ENCODE measurements at regions not wholly inside any gene's neighbourhood (a gene's known extent, or its start where the extent isn't known, plus 50 kb on each side); places are given as distances from the start of the nearest gene placed in this dataset.
A peak's percentile ranks its signal among the peaks of the same experiment; 100 is the strongest.

DNA sequence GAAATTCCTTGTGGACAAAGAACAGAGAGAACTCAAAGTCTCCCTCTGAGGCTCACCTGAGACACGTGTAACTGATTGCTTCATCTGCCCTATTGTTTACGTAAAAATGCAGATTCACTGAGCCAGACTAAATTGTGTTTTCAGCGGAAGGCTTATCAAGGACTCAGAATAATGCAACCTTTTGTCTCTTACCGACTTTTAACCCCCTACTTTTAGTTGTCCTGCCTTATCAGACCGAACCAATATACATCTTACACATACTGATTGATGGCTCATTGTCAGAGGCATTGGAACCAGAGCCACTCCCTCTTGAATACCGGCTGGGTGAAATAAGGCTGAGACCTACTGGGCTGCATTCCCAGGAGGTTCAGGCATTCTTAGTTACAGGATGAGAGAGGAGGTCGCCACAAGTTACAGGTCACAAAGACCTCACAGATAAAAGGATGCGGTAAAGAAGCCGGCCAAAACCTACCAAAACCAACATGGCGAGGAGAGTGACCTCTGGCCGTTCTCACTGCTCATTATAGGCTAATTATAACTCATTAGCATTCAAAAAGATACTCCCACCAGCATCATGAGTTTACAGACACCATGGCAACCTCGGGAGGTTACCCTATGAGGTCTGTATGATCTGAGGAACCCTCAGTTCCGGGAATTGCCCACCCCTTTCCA is 95.5 kb upstream of the ZNF184 start:
- peaks cover 10% of the 10 kb centered on the region for H3K4me1 Mint-ChIP-seq
- TF ChIP-seq, protein P1, sequence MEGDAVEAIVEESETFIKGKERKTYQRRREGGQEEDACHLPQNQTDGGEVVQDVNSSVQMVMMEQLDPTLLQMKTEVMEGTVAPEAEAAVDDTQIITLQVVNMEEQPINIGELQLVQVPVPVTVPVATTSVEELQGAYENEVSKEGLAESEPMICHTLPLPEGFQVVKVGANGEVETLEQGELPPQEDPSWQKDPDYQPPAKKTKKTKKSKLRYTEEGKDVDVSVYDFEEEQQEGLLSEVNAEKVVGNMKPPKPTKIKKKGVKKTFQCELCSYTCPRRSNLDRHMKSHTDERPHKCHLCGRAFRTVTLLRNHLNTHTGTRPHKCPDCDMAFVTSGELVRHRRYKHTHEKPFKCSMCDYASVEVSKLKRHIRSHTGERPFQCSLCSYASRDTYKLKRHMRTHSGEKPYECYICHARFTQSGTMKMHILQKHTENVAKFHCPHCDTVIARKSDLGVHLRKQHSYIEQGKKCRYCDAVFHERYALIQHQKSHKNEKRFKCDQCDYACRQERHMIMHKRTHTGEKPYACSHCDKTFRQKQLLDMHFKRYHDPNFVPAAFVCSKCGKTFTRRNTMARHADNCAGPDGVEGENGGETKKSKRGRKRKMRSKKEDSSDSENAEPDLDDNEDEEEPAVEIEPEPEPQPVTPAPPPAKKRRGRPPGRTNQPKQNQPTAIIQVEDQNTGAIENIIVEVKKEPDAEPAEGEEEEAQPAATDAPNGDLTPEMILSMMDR (conservative IDR thresholded peaks at IDR 0.05), result no peak
- no peak overlapping the region for H3K27ac Mint-ChIP-seq (ENCODE audit: unreplicated experiment)
- no peaks in the 10 kb centered on the region for H3K36me3 Mint-ChIP-seq (ENCODE audit: low read depth)
- peaks cover 73% of the 10 kb centered on the region for H3K27me3 Mint-ChIP-seq (ENCODE audit: low read depth)
- no peaks in the 10 kb centered on the region for H3K9me3 Mint-ChIP-seq
- no peak overlapping the region for H3K4me3 Mint-ChIP-seq
- DNase-seq (ENCODE audit: low read depth, low spot score), result no peak

DNA sequence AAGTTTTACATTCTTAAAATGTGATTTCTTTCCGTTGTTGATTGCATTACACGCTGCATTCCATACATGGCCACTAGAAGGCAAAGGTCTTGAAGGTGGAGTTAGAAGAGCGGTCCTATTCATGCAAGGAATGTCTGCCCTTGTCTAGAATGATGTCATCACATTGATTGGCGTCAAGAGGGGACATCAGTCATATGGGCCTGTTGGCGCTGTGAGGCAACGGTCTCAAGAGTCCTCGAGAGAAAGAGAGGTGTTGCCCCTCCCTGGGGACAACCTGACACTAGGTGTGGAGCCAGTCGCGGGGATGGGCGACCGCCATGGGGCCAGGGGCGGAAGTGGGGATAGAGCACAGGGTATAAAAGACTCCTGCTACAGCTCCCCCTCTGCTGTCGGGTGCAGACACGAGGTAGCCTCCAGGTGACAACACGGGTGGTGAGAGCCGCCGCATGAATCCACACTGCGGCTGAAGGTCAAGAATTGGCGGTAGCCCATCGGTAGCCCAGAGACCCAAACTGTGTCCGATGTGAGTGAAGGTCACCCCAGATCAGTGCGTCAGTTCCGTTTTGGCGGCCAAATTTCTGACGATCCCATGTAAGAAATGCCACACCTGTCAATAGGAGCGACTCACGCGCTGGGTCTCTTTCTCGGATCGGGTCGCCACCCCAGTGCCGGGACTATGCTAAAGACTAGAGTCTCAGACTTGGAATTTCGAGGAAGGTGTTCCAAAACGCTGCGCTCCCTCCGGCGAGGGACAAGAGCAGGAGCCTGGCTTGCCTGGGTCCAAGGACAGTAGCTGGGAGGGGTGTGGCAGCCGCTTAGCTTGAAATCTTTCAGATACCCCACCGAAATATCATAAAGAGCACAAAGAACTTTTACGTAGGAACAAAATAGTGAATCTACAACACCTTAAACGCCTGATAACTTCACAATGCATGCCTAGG is 93.2 kb upstream of the ZNF184 start:
- H3K27me3 Mint-ChIP-seq (ENCODE audit: low read depth), result peaks cover 89% of the 10 kb centered on the region

DNA sequence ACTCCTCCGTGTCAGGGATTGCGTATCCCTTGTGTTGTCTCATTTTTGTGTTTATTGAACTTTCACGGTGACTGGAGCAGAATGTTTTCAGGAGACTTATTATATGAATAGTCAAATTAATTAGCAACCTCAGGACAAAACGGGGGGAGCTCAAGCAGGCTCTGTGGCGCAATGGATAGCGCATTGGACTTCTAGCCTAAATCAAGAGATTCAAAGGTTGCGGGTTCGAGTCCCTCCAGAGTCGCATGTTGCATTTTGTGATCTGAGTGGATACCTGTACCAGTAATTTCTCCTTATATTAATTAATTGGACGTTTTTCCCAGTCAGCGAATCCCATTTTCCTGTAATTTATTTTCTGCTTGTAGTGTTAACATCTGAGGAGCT is 89.1 kb upstream of the ZNF184 start:
- no peak overlapping the region for H3K27ac Mint-ChIP-seq (ENCODE audit: unreplicated experiment)
- DNase-seq (ENCODE audit: low read depth, low spot score), result no peak
- H3K4me3 Mint-ChIP-seq, result peak overlapping the region; percentile 34
- TF ChIP-seq, protein P1 (conservative IDR thresholded peaks at IDR 0.05), result no peak
- H3K36me3 Mint-ChIP-seq (ENCODE audit: low read depth), result peaks cover 3% of the 10 kb centered on the region
- H3K27me3 Mint-ChIP-seq (ENCODE audit: low read depth), result peaks cover 94% of the 10 kb centered on the region
- H3K9me3 Mint-ChIP-seq, result no peaks in the 10 kb centered on the region
- H3K4me1 Mint-ChIP-seq, result peaks cover 10% of the 10 kb centered on the region

More for the DNA sequence above, 93.2 kb upstream of the ZNF184 start:
- TF ChIP-seq, protein P1 (conservative IDR thresholded peaks at IDR 0.05), result peak; percentile 51
- H3K9me3 Mint-ChIP-seq, result no peaks in the 10 kb centered on the region
- H3K36me3 Mint-ChIP-seq (ENCODE audit: low read depth), result no peaks in the 10 kb centered on the region
- peaks cover 10% of the 10 kb centered on the region for H3K4me1 Mint-ChIP-seq
- no peak for DNase-seq (ENCODE audit: low read depth, low spot score)
- H3K27ac Mint-ChIP-seq (ENCODE audit: unreplicated experiment), result no peak overlapping the region
- peak overlapping the region; percentile 72 for H3K4me3 Mint-ChIP-seq

DNA sequence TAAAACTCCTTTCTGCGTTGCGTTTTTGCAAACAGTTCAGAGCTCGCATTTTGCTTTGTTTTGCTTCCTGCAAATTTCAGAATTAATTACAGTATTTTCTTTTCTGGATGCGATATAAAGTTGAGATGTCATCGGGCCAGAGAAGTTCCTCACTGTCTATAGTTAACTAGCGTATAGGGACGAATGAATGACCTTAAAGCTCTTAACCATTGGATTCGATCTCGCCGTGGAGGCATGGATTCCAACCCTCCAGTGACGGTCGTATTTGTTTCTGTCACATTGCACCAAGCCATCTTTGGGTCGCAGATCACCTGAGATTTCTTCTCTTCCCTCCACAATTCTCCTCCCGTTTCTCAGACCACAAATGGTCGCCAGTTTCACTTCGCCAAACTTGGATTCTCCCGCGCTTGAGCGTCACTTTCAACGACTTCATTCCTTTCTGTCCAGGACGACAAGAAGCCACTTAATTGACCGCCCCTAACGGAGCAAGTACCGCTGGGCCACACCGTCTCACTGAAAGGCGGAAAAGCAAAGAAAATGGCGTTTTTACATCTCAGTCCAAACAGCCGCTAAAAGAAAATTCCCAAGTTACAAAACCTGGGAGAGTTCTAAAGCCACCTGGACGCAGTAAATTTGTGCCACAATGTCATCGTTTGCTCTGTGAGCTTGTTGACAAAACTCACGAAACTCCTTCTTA is 85.3 kb upstream of the ZNF184 start:
- DNase-seq (ENCODE audit: low read depth, low spot score), result no peak
- Mint-ChIP-seq H3K4me3 (no peak overlapping the region), H3K4me1 (peaks cover 6% of the 10 kb centered on the region), H3K27ac (ENCODE audit: unreplicated experiment) (no peak overlapping the region), H3K36me3 (ENCODE audit: low read depth) (peaks cover 5% of the 10 kb centered on the region), H3K27me3 (ENCODE audit: low read depth) (peaks cover 84% of the 10 kb centered on the region), H3K9me3 (peaks cover 2% of the 10 kb centered on the region)
- TF ChIP-seq, protein P1 (conservative IDR thresholded peaks at IDR 0.05), result no peak

DNA sequence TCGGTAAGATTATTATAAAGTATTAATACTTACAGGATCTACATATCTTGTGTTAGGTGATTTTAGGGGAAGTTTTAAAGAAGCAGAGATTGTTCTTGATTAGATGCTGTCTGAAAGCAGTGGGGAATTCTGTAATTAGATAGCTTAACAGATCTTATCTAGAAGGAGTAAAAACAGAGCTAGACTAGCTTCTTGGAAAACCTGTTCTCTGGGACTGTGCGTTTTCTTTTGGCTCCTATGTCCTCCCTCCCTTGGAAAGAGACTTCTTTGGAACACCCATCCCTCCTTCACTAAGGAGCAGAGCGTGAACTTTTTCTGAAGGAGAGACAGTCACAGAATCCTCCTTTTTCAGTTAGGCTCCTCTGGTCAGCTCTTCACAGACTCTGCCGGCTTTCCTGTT is 83.5 kb upstream of the ZNF184 start:
- Mint-ChIP-seq H3K9me3 (peaks cover 2% of the 10 kb centered on the region), H3K27ac (ENCODE audit: unreplicated experiment) (no peak overlapping the region), H3K27me3 (ENCODE audit: low read depth) (peaks cover 83% of the 10 kb centered on the region), H3K4me3 (no peak overlapping the region), H3K4me1 (peaks cover 18% of the 10 kb centered on the region), H3K36me3 (ENCODE audit: low read depth) (peaks cover 6% of the 10 kb centered on the region)
- TF ChIP-seq, protein P1 (conservative IDR thresholded peaks at IDR 0.05), result no peak
- no peak for DNase-seq (ENCODE audit: low read depth, low spot score)
